Esophagus muscularis mucosa (tissue), 4 donors: ENCODE measurements at regions not wholly inside any gene's neighbourhood (a gene's known extent, or its start where the extent isn't known, plus 50 kb on each side); places are given as distances from the start of the nearest gene placed in this dataset.

ENCODE experiments used
- DNase-seq: peaks from one replicate; pipeline ENCODE4 v3.0.0-alpha.2; 2017; ENCODE audit errors: extremely low spot score
- H3K27ac ChIP-seq, 4 donors: fragments of 200-600 bp; sonication (generic); replicated peaks in 1 of 4; 1 replicate in 3 of 4; 2 replicates in 1 of 4; pipeline ENCODE4 v1.5.1; 2016 to 2019; ENCODE audit warnings: mild to moderate bottlenecking in 1 of 4
- H3K27me3 ChIP-seq, 4 donors: fragments of 200-600 bp; sonication (generic); one replicate each; pipeline versions ENCODE4 v1.5.1 to v1.6.0; 2016 to 2019
- H3K36me3 ChIP-seq, 4 donors: fragments of 200-600 bp; sonication (generic); one replicate each; pipeline ENCODE4 v1.5.1; 2016 to 2019
- H3K4me1 ChIP-seq, 4 donors: fragments of 200-600 bp; sonication (generic); one replicate each; pipeline ENCODE4 v1.5.1; 2016 to 2019
- H3K4me3 ChIP-seq, 4 donors: fragments of 200-600 bp; sonication (generic); 1 replicate in 2 of 4; 2 replicates in 2 of 4; pipeline ENCODE4 v1.5.1; 2016 to 2019; ENCODE audit warnings: mild to moderate bottlenecking in 4 of 4, moderate library complexity in 1 of 4
- H3K9me3 ChIP-seq, 4 donors: fragments of 200-600 bp; sonication (generic); 1 replicate in 3 of 4; 2 replicates in 1 of 4; pipeline ENCODE4 v1.5.1; 2016 to 2019
- CTCF ChIP-seq, 3 experiments: fragments of 200-600 bp in 2 of 3; fragments of 450-650 bp in 1 of 3; sonication (generic) in 2 of 3; IDR thresholded peaks; one replicate each; pipeline ENCODE4 v1.5.1; 2017 to 2019; ENCODE audit warnings: antibody characterized with exemption in 3 of 3, mild to moderate bottlenecking in 2 of 3, moderate library complexity in 1 of 3
- EP300 ChIP-seq: sonication (generic); formaldehyde crosslinking; IDR thresholded peaks from one replicate; pipeline ENCODE4 v1.6.1; 2017; ENCODE audit warnings: antibody characterized with exemption
- POLR2A ChIP-seq: fragments of 450-650 bp; IDR thresholded peaks from one replicate; pipeline ENCODE4 v1.6.1; 2017; ENCODE audit warnings: antibody characterized with exemption, moderate library complexity, mild to moderate bottlenecking, low read depth
- POLR2AphosphoS5 ChIP-seq, 2 donors: sonication (generic); formaldehyde crosslinking; IDR thresholded peaks; one replicate each; pipeline ENCODE4 v1.6.1; 2017; ENCODE audit warnings: antibody characterized with exemption in 2 of 2
- WGBS: methylation state at CpG from one replicate; pipeline ENCODE4 v1.1.5; 2018; 5-methylcytosine and 5-hydroxymethylcytosine counted together
- intact Hi-C: fragments of 100-400 bp; cut with DNase I; formaldehyde crosslinking; loops from one replicate; pipeline ENCODE4 v1.15.1; 2023

GRCh38 chr12:103241184-103241583 is 254.6 kb downstream of the C12orf42 start:
- no peaks in the 10 kb centered on the region for H3K9me3 ChIP-seq
- no peak overlapping the region for H3K4me3 ChIP-seq
- H3K36me3 ChIP-seq = no peaks in the 10 kb centered on the region
- H3K27me3 ChIP-seq = no peaks in the 10 kb centered on the region
- no peak overlapping the region for H3K27ac ChIP-seq
- H3K4me1 ChIP-seq = no peaks in the 10 kb centered on the region
- TF ChIP-seq CTCF (IDR thresholded peaks at IDR 0.05) (no peak), POLR2A (no peak), POLR2AphosphoS5 (IDR thresholded peaks at IDR 0.05) (no peak)
- 92% methylated on average over 2 of the region's 2 CpGs for WGBS
- intact Hi-C loops = no loop called here
- no peak for DNase-seq

- Histone ChIP-seq H3K9me3 (no peaks in the 10 kb centered on the region), H3K27ac (no peak overlapping the region), H3K36me3 (no peaks in the 10 kb centered on the region), H3K4me3 (no peak overlapping the region), H3K27me3 (no peaks in the 10 kb centered on the region), H3K4me1 (no peaks in the 10 kb centered on the region)
- no peak for TF ChIP-seq EP300
- no peak for TF ChIP-seq POLR2AphosphoS5 (IDR thresholded peaks at IDR 0.05)
- TF ChIP-seq POLR2A = no peak
- no peak for TF ChIP-seq CTCF (IDR thresholded peaks at IDR 0.05)
- intact Hi-C loops = no loop called here
- no peak for DNase-seq
These were observed 251.2 kb downstream of the C12orf42 start for GRCh38 chr12:103244596-103244995.

- no peaks in the 10 kb centered on the region for H3K4me1 ChIP-seq
- intact Hi-C loops = no loop called here
- peaks cover 0 to 3% (median 0%) of the 10 kb centered on the region in 4 donors for H3K9me3 ChIP-seq
- no peak overlapping the region for H3K27ac ChIP-seq
- no peak for TF ChIP-seq EP300
- no peak for TF ChIP-seq CTCF (IDR thresholded peaks at IDR 0.05)
- no peak for TF ChIP-seq POLR2A
- TF ChIP-seq POLR2AphosphoS5 (IDR thresholded peaks at IDR 0.05) = no peak
- DNase-seq = no peak
- no peak overlapping the region for H3K4me3 ChIP-seq
- H3K36me3 ChIP-seq = no peaks in the 10 kb centered on the region
- no peaks in the 10 kb centered on the region for H3K27me3 ChIP-seq
These were observed 248.2 kb downstream of the C12orf42 start for GRCh38 chr12:103247531-103247930.

- 78% methylated on average over 3 of the region's 3 CpGs for WGBS
These were observed 246.2 kb downstream of the C12orf42 start for GRCh38 chr12:103249607-103250006.

More at GRCh38 chr12:103249607-103250006, 246.2 kb downstream of the C12orf42 start:
- Histone ChIP-seq H3K4me1 (no peaks in the 10 kb centered on the region), H3K27me3 (no peaks in the 10 kb centered on the region), H3K36me3 (no peaks in the 10 kb centered on the region), H3K4me3 (no peak overlapping the region), H3K9me3 (peaks cover 0 to 3% (median 0%) of the 10 kb centered on the region in 4 donors), H3K27ac (no peak overlapping the region)
- no peak for DNase-seq
- TF ChIP-seq EP300 (no peak), CTCF (IDR thresholded peaks at IDR 0.05) (no peak), POLR2A (no peak)
- intact Hi-C loops = no loop called here
